ENCODE measurements at regions not wholly inside any gene's neighbourhood (a gene's known extent, or its start where the extent isn't known, plus 50 kb on each side); places are given as distances from the start of the nearest gene placed in this dataset.

DNA sequence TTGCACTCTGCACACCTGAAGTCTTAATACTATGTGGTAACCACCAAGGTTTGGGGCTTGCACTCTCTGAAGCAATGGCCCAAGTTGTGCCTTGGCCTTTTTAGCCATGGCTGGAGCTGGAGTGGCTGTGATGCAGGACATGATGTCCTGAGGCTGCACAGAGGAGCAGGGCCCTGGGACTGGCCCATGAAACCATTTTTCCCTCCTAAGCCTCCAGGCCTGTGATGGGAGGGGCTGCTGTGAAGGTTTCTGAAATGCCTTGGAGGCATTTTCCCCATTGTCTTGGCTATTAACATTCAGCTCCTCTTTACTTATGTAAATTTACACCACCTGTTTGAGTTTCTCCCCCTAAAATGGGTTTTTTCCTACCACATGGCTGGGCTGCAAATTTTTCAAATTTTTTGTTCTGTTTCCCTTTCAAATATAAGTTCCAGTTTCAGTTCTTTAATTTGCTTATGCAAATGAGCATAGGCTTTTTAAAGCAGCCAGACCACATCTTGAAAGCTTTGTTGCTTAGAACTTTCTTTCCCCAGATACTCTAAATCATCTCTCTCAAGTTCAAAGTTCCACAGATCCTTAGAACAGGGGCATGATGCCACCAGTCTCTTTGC lies 237.4 kb upstream of the DMAC1 start:
- H3K4me3 ChIP-seq (ENCODE audit: low read depth, low read length), result no peak overlapping the region
- TF ChIP-seq, protein P1, sequence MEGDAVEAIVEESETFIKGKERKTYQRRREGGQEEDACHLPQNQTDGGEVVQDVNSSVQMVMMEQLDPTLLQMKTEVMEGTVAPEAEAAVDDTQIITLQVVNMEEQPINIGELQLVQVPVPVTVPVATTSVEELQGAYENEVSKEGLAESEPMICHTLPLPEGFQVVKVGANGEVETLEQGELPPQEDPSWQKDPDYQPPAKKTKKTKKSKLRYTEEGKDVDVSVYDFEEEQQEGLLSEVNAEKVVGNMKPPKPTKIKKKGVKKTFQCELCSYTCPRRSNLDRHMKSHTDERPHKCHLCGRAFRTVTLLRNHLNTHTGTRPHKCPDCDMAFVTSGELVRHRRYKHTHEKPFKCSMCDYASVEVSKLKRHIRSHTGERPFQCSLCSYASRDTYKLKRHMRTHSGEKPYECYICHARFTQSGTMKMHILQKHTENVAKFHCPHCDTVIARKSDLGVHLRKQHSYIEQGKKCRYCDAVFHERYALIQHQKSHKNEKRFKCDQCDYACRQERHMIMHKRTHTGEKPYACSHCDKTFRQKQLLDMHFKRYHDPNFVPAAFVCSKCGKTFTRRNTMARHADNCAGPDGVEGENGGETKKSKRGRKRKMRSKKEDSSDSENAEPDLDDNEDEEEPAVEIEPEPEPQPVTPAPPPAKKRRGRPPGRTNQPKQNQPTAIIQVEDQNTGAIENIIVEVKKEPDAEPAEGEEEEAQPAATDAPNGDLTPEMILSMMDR (IDR thresholded peaks at IDR 0.05; ENCODE audit: low read depth, low read length), result no peak
- TF ChIP-seq POLR2A (IDR thresholded peaks at IDR 0.05; ENCODE audit: extremely low read depth, insufficient read length) (no peak), MYC (IDR thresholded peaks at IDR 0.05; ENCODE audit: low read depth, low read length) (no peak)
- TF ChIP-seq, protein P2, sequence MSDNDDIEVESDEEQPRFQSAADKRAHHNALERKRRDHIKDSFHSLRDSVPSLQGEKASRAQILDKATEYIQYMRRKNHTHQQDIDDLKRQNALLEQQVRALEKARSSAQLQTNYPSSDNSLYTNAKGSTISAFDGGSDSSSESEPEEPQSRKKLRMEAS (IDR thresholded peaks at IDR 0.05; ENCODE audit: low read depth, low read length), result no peak
- DNase-seq (ENCODE audit: low read depth), result no peak

DNA sequence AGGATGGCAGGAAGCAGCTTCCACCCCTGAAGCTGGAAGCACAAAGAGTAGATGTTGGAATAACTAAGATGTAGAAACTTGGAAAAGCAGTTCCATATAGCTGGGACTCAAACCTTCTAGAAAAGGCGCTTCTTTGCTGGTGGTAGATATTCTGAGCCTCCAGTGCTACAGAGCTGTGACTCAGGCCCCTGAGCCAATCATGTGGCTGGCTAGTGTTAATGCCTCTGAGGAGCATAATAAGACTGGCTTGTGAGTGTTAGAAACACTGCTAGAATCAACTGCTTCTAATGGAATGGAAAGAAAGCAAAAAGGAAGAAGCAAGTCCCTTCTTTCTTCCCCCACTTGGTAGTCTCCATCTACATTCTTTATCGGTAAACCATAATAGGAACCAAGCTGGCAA lies 234.2 kb upstream of the DMAC1 start:
- H3K4me3 ChIP-seq (ENCODE audit: low read depth, low read length), result no peak overlapping the region
- DNase-seq (ENCODE audit: low read depth), result no peak
- TF ChIP-seq, protein P2 (IDR thresholded peaks at IDR 0.05; ENCODE audit: low read depth, low read length), result no peak

- DNase-seq (ENCODE audit: low read depth), result no peak
- no peak for TF ChIP-seq POLR2A (IDR thresholded peaks at IDR 0.05; ENCODE audit: extremely low read depth, insufficient read length)
- TF ChIP-seq MYC (IDR thresholded peaks at IDR 0.05; ENCODE audit: low read depth, low read length), result no peak
- TF ChIP-seq, protein P1 (IDR thresholded peaks at IDR 0.05; ENCODE audit: low read depth, low read length), result no peak
- TF ChIP-seq, protein P2 (IDR thresholded peaks at IDR 0.05; ENCODE audit: low read depth, low read length), result no peak
- no peak overlapping the region for H3K4me3 ChIP-seq (ENCODE audit: low read depth, low read length)
Observed at GRCh38 chr9:8030095-8030494, 230.5 kb upstream of the DMAC1 start.

DNA sequence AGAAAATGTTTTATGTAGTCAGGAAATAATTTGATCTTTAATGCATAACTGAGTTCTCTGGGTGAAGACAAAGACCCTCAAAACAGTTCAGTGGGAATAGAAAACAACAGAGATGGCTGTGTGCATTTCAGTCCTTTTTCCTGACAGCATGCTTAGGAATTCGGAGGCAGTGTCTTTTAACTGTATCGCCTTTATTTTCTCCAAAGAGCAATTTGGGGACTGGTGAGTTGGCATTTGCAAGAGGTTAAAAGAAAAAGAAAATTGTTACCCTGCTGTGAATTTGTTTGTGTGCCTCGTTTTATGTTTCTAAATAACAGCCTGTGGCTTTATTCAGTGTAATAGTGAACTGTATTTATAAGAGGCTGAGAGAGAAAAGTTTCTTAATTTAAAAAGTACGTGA lies 227.8 kb upstream of the DMAC1 start:
- TF ChIP-seq MYC (IDR thresholded peaks at IDR 0.05; ENCODE audit: low read depth, low read length) (no peak), POLR2A (IDR thresholded peaks at IDR 0.05; ENCODE audit: extremely low read depth, insufficient read length) (no peak)
- TF ChIP-seq, protein P1 (IDR thresholded peaks at IDR 0.05; ENCODE audit: low read depth, low read length), result no peak
- TF ChIP-seq, protein P2 (IDR thresholded peaks at IDR 0.05; ENCODE audit: low read depth, low read length), result no peak
- no peak overlapping the region for H3K4me3 ChIP-seq (ENCODE audit: low read depth, low read length)
- no peak for DNase-seq (ENCODE audit: low read depth)

GRCh38 chr9:8025551-8025950 lies 226.0 kb upstream of the DMAC1 start:
- TF ChIP-seq, protein P1 (IDR thresholded peaks at IDR 0.05; ENCODE audit: low read depth, low read length), result no peak
- TF ChIP-seq POLR2A (IDR thresholded peaks at IDR 0.05; ENCODE audit: extremely low read depth, insufficient read length) (no peak), MYC (IDR thresholded peaks at IDR 0.05; ENCODE audit: low read depth, low read length) (no peak)
- TF ChIP-seq, protein P2 (IDR thresholded peaks at IDR 0.05; ENCODE audit: low read depth, low read length), result no peak
- no peak overlapping the region for H3K4me3 ChIP-seq (ENCODE audit: low read depth, low read length)
- no peak for DNase-seq (ENCODE audit: low read depth)

DNA sequence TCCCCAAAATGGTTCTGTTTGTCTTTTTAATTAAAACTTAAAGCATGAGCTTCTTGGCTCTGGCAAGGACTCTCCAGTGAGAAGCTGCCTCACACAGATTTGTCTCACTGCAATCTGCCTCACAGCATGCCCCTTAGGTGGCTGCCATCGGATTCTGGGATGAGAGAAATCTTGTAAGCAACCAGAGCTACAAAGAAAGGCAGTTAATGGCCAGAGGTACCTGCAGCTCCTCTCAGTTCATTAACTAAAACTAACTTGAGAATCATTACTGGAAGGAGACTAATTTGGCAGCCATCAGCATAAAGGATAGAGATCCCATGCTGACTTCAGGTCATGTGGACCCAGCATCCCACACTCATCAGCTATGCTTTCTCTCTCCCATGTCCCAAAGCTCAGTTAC lies 220.6 kb upstream of the DMAC1 start:
- no peak for TF ChIP-seq POLR2A (IDR thresholded peaks at IDR 0.05; ENCODE audit: extremely low read depth, insufficient read length)
- no peak for TF ChIP-seq MYC (IDR thresholded peaks at IDR 0.05; ENCODE audit: low read depth, low read length)
- TF ChIP-seq, protein P2 (IDR thresholded peaks at IDR 0.05; ENCODE audit: low read depth, low read length), result no peak
- TF ChIP-seq, protein P1 (IDR thresholded peaks at IDR 0.05; ENCODE audit: low read depth, low read length), result no peak
- no peak overlapping the region for H3K4me3 ChIP-seq (ENCODE audit: low read depth, low read length)
- DNase-seq (ENCODE audit: low read depth), result no peak

Measured in NB4 (cell line).